GM10248 (cell line): ENCODE measurements at regions not wholly inside any gene's neighbourhood (a gene's known extent, or its start where the extent isn't known, plus 50 kb on each side); places are given as distances from the start of the nearest gene placed in this dataset.

Source experiments
- CTCF ChIA-PET: fragments of 300-600 bp; sonication (Branson Sonifier 250); formaldehyde crosslinking; extraction: SDS; loops from one replicate; lab custom pipeline; 2021; ENCODE audit warnings: antibody characterized with exemption; lab: Yijun Ruan, JAX
- POLR2A ChIA-PET: fragments of 350-650 bp; sonication (Branson Sonifier 250); formaldehyde crosslinking; extraction: SDS; loops from one replicate; lab custom pipeline; 2020; ENCODE audit warnings: antibody characterized with exemption; lab: Yijun Ruan, JAX
- DNase-seq: peaks from one replicate; pipeline ENCODE4 v3.0.0; 2012; ENCODE audit errors: extremely low spot score
- CTCF ChIP-seq: IDR thresholded peaks from 2 replicates; pipeline ENCODE4 v1.5.1; 2012; ENCODE audit warnings: mild to moderate bottlenecking, low read depth; ENCODE audit errors: extremely low read depth, missing control alignments, control extremely low read depth

DNA sequence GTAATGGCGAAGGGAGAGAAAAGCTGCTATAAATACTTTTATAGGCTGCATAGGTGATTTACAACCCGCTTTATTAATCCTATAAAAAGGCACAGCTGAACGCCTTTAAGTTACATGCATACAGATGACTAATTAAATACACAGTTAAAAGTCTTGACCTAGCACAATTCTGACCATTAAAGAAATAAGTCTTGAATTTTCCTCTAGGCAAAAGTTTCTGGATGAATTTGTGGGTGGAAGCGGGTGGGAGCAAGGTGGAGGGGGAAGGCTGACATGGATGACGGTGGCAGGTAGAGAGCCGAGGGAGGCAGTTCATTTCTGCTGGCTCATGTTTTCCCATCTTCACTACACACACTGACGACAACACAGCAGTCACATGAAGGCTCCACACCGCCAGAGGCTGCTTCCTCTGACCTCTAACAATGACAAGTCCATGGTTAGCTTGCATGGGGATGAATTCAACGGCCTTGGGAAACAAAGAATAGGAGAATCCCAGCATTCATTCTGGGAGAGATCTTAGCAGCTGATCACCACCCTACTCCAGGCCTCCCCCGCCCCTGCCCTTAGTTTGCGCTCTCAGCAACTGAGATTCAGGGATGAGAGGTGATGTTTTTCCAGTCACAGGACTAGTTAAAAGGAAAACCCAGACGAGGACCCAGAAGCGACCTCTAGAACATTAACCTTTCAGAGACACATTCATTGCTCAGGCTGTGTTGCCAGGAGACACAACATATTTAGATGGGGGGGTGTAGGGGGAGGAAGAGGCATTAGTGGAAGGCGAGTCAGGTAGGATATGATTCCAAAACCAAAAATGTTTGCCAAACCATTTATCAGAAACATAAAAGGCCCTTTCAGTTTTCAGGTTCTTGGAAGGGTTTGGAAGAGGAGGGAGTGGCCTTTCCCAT, 329.3 kb downstream of the PIK3R1 start:
- no peak for DNase-seq
- TF ChIP-seq CTCF: no peak
- POLR2A ChIA-PET: no interaction called here
- CTCF ChIA-PET: interaction anchor here (0.7 to 2.5 kb wide), 3 partner anchors 10 to 19 kb away, joined by 3 to 6 read pairs (median 3); no protein-coding TSS in a partner anchor

DNA sequence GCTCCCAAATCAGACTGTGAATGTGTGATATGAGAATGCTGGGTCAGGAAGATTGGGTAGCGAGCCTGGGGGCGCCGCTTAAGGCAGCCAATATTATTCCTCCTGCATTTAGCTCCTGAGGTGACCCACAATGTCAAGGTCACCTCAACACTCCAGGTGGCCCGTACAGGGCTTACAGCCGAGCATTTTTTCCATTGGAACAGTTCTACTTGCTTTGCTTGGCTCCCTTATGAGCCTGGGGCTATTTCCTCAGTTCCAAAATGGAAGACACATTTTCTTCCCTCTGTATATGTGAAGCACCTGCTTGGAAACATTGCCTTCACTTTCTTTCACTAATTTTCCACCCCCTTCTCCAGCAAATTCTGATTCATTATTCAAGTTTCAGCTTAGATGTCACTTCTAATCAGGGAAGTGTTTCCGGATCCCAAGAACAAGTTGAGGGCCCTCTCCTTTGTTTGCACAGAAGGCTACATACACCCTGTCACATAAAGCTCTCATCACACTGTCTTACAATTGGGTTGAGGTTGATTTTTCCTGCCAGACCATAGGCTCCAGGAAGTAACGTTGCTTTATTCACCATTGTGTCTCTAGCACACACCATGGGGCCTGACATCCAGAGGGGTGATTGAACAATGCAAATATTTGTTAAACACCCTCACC, 330.2 kb downstream of the PIK3R1 start:
- CTCF ChIA-PET: interaction anchor here (1.5 to 2.5 kb wide), 2 partner anchors 17 to 18 kb away, joined by 3 to 6 read pairs; no protein-coding TSS in a partner anchor
- DNase-seq: no peak
- POLR2A ChIA-PET: no interaction called here
- TF ChIP-seq CTCF: no peak

DNA sequence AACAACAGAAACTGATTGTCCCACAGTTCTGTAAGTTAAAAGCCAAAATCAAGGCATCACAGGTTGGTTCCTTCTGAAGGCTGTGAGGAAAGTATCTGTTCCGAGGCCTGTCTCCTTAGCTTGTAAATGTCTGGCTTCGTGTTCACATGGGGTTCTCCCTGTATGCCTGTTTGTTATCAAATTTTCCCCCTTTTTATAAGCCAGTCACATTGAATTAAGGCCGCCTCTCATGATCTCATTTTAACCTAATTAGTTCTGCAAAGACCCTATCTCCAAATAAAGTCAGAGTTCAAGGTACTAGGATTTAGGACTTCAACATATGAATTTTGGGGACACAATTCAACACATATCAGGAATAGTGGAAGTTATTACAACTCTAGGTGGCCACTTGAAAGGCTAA, 331.5 kb downstream of the PIK3R1 start:
- POLR2A ChIA-PET: no interaction called here
- no peak for DNase-seq
- TF ChIP-seq CTCF: no peak
- CTCF ChIA-PET: interaction anchor here (1.0 kb wide), 1 partner anchor 29 kb away, joined by 3 read pairs; no protein-coding TSS in a partner anchor

GRCh38 chr5:68547622-68548021, 332.1 kb downstream of the PIK3R1 start:
- TF ChIP-seq CTCF: no peak
- CTCF ChIA-PET: interaction anchor here (0.9 to 1.7 kb wide), 3 partner anchors 12 to 28 kb away, joined by 3 to 4 read pairs (median 3); no protein-coding TSS in a partner anchor
- no peak for DNase-seq
- POLR2A ChIA-PET: no interaction called here

GRCh38 chr5:68548959-68549676, 333.6 kb downstream of the PIK3R1 start:
- DNase-seq: no peak
- TF ChIP-seq CTCF: no peak
- POLR2A ChIA-PET: no interaction called here

GRCh38 chr5:68550015-68550414, 334.5 kb downstream of the PIK3R1 start:
- no peak for DNase-seq
- POLR2A ChIA-PET: no interaction called here
- no peak for TF ChIP-seq CTCF
- CTCF ChIA-PET: interaction anchor here (1.0 kb wide), 1 partner anchor 9 kb away, joined by 3 read pairs; no protein-coding TSS in a partner anchor

More at GRCh38 chr5:68548959-68549676, 333.6 kb downstream of the PIK3R1 start:
- CTCF ChIA-PET: interaction anchor here (1.0 to 1.7 kb wide), 2 partner anchors 8 to 15 kb away, joined by 3 to 4 read pairs; no protein-coding TSS in a partner anchor
